ENCODE measurements at regions not wholly inside any gene's neighbourhood (a gene's known extent, or its start where the extent isn't known, plus 50 kb on each side); places are given as distances from the start of the nearest gene placed in this dataset.

GRCh38 chr5:7210549-7210948, 185.4 kb upstream of the ADCY2 start:
- no peak for TF ChIP-seq POLR2A (IDR thresholded peaks at IDR 0.05)
- TF ChIP-seq CTCF (IDR thresholded peaks at IDR 0.05) = no peak
- TF ChIP-seq EP300 (IDR thresholded peaks at IDR 0.05) = no peak
- no peak for TF ChIP-seq POLR2AphosphoS5 (IDR thresholded peaks at IDR 0.05)
- H3K9me3 ChIP-seq = no peaks in the 10 kb centered on the region
- no peaks in the 10 kb centered on the region for H3K36me3 ChIP-seq
- no peak overlapping the region for H3K27ac ChIP-seq
- DNase-seq = no peak
- no peaks in the 10 kb centered on the region for H3K27me3 ChIP-seq
- no peaks in the 10 kb centered on the region for H3K4me1 ChIP-seq
- no peak for ATAC-seq (ENCODE audit: low FRiP score in 2 of 2)
- WGBS, 2 donors = 68 to 76% methylated on average over 2 of the region's 2 CpGs
- no peak overlapping the region for H3K4me3 ChIP-seq

GRCh38 chr5:7213525-7213924, 182.4 kb upstream of the ADCY2 start:
- Histone ChIP-seq H3K36me3 (no peaks in the 10 kb centered on the region), H3K9me3 (no peaks in the 10 kb centered on the region), H3K27me3 (no peaks in the 10 kb centered on the region), H3K4me1 (no peaks in the 10 kb centered on the region), H3K27ac (no peak overlapping the region), H3K4me3 (no peak overlapping the region)
- ATAC-seq (ENCODE audit: low FRiP score in 2 of 2) (no peak), DNase-seq (no peak)
- 92 to 94% methylated on average over 5 of the region's 5 CpGs for WGBS, 2 donors
- TF ChIP-seq CTCF (IDR thresholded peaks at IDR 0.05) (no peak), POLR2A (IDR thresholded peaks at IDR 0.05) (no peak), EP300 (IDR thresholded peaks at IDR 0.05) (no peak), POLR2AphosphoS5 (IDR thresholded peaks at IDR 0.05) (no peak)

GRCh38 chr5:7214906-7215416, 181.0 kb upstream of the ADCY2 start:
- H3K4me1 ChIP-seq = no peaks in the 10 kb centered on the region
- DNase-seq (no peak), ATAC-seq (ENCODE audit: low FRiP score in 2 of 2) (no peak)
- no peak overlapping the region for H3K27ac ChIP-seq
- H3K27me3 ChIP-seq = no peaks in the 10 kb centered on the region
- WGBS, 2 donors = 63 to 68% methylated on average over 7 of the region's 7 CpGs
- no peak overlapping the region for H3K4me3 ChIP-seq
- H3K9me3 ChIP-seq = no peaks in the 10 kb centered on the region
- no peaks in the 10 kb centered on the region for H3K36me3 ChIP-seq
- TF ChIP-seq EP300 (IDR thresholded peaks at IDR 0.05) = no peak
- TF ChIP-seq CTCF (IDR thresholded peaks at IDR 0.05) = no peak
- no peak for TF ChIP-seq POLR2AphosphoS5 (IDR thresholded peaks at IDR 0.05)
- no peak for TF ChIP-seq POLR2A (IDR thresholded peaks at IDR 0.05)

- H3K27me3 ChIP-seq = no peaks in the 10 kb centered on the region
- TF ChIP-seq EP300 (IDR thresholded peaks at IDR 0.05) (no peak), CTCF (IDR thresholded peaks at IDR 0.05) (no peak), POLR2A (IDR thresholded peaks at IDR 0.05) (no peak), POLR2AphosphoS5 (IDR thresholded peaks at IDR 0.05) (no peak)
- no peak overlapping the region for H3K4me3 ChIP-seq
- no peaks in the 10 kb centered on the region for H3K36me3 ChIP-seq
- H3K27ac ChIP-seq = no peak overlapping the region
- WGBS, 2 donors = 54 to 73% methylated on average over 2 of the region's 2 CpGs
- no peak for ATAC-seq (ENCODE audit: low FRiP score in 2 of 2)
- no peaks in the 10 kb centered on the region for H3K9me3 ChIP-seq
- no peaks in the 10 kb centered on the region for H3K4me1 ChIP-seq
- DNase-seq = no peak
These were observed 177.8 kb upstream of the ADCY2 start for GRCh38 chr5:7218141-7218540.

GRCh38 chr5:7220156-7220555, 175.8 kb upstream of the ADCY2 start:
- Histone ChIP-seq H3K9me3 (no peaks in the 10 kb centered on the region), H3K27ac (no peak overlapping the region), H3K4me1 (no peaks in the 10 kb centered on the region), H3K27me3 (no peaks in the 10 kb centered on the region), H3K4me3 (no peak overlapping the region), H3K36me3 (no peaks in the 10 kb centered on the region)
- TF ChIP-seq POLR2A (IDR thresholded peaks at IDR 0.05) = no peak
- TF ChIP-seq POLR2AphosphoS5 (IDR thresholded peaks at IDR 0.05) = no peak
- no peak for TF ChIP-seq CTCF (IDR thresholded peaks at IDR 0.05)
- no peak for TF ChIP-seq EP300 (IDR thresholded peaks at IDR 0.05)
- 65 to 70% methylated on average over 4 of the region's 4 CpGs for WGBS, 2 donors
- DNase-seq (no peak), ATAC-seq (ENCODE audit: low FRiP score in 2 of 2) (no peak)

All from upper lobe of left lung (tissue), 6 donors.